ENCODE measurements at regions not wholly inside any gene's neighbourhood (a gene's known extent, or its start where the extent isn't known, plus 50 kb on each side); places are given as distances from the start of the nearest gene placed in this dataset.

DNA sequence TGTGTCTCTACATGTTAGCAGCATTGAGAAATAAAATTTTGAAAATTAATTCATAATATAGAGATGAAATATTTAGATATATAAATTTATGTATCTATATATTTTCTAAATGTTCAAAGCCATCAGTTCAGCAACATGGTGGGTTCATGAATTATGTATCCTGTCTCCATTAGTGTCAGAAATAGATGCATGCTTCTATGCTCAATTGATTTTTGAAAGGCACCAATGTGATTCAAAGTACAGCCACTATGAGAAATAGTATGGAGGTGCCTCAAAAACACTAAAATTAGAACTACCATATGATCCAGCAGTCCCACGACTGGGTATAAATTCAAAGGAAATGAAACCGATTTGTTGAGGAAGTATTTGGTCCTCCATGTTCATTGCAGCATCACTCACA is 128.6 kb upstream of the SYN3 start:
- Histone ChIP-seq H3K4me2 (ENCODE audit: insufficient read depth, low read length) (no peak overlapping the region), H3K36me3 (ENCODE audit: control insufficient read depth in 2 of 2, extremely low read depth in 1 of 2, insufficient read depth in 2 of 2, low read length in 2 of 2) (no peaks in the 10 kb centered on the region), H3K79me2 (ENCODE audit: control insufficient read depth, insufficient read depth, low read length) (no peaks in the 10 kb centered on the region), H4K20me1 (replicated peaks; ENCODE audit: control insufficient read depth, extremely low read depth, insufficient read depth, low read length) (no peaks in the 10 kb centered on the region), H2AFZ (ENCODE audit: low read depth, low read length) (no peak overlapping the region), H3K9ac (replicated peaks; ENCODE audit: extremely low read depth, insufficient read depth, low read length) (no peak overlapping the region), H3K9me3 (replicated peaks; ENCODE audit: control insufficient read depth, insufficient read depth, low read length) (peaks cover 2% of the 10 kb centered on the region), H3K27me3 (ENCODE audit: control insufficient read depth in 2 of 2, insufficient read depth in 2 of 2, low read length in 2 of 2) (no peaks in the 10 kb centered on the region), H3K27ac (ENCODE audit: insufficient read depth, low read depth, low read length) (no peak overlapping the region), H3K4me1 (ENCODE audit: control insufficient read depth, extremely low read depth, insufficient read depth, low read length) (no peaks in the 10 kb centered on the region), H3K9me1 (replicated peaks; ENCODE audit: control insufficient read depth, extremely low read depth, insufficient read depth, low read length) (no peaks in the 10 kb centered on the region), H3K4me3 (replicated peaks in 1 of 3; ENCODE audit: insufficient read depth in 1 of 3, low read depth in 1 of 3, low read length in 3 of 3) (no peak overlapping the region)
- no peak for FAIRE-seq
- no peak for TF ChIP-seq CTCF (IDR thresholded peaks at IDR 0.05; ENCODE audit: extremely low read depth in 1 of 2, insufficient read depth in 1 of 2, low read depth in 1 of 2, low read length in 2 of 2)
- no peak for TF ChIP-seq EZH2 (IDR thresholded peaks at IDR 0.05; ENCODE audit: borderline replicate concordance, low read depth, low read length, severe bottlenecking)
- TF ChIP-seq GATA2 (IDR thresholded peaks at IDR 0.05; ENCODE audit: insufficient read depth, insufficient read length, low read depth, low read length) = no peak
- no peak for TF ChIP-seq MYC (IDR thresholded peaks at IDR 0.05; ENCODE audit: low read depth, low read length)
- TF ChIP-seq, protein P1, sequence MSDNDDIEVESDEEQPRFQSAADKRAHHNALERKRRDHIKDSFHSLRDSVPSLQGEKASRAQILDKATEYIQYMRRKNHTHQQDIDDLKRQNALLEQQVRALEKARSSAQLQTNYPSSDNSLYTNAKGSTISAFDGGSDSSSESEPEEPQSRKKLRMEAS (IDR thresholded peaks at IDR 0.05; ENCODE audit: insufficient read depth, insufficient read length) = no peak
- no peak for TF ChIP-seq POLR2A (IDR thresholded peaks at IDR 0.05; ENCODE audit: low read depth, low read length)
- BruUV-seq (replicated peaks) = no TSS peak
- dilution Hi-C loops (cut with MboI; ENCODE audit: extremely low pct_ligation_motif_present, low sequenced_read_pairs) = no loop called here
- no peak for DNase-seq (ENCODE audit: low read depth, low spot score)
- intact Hi-C loops (cut with micrococcal nuclease) = no loop called here
- ChIA-PET CTCF (no interaction called here), POLR2A (no interaction called here)

DNA sequence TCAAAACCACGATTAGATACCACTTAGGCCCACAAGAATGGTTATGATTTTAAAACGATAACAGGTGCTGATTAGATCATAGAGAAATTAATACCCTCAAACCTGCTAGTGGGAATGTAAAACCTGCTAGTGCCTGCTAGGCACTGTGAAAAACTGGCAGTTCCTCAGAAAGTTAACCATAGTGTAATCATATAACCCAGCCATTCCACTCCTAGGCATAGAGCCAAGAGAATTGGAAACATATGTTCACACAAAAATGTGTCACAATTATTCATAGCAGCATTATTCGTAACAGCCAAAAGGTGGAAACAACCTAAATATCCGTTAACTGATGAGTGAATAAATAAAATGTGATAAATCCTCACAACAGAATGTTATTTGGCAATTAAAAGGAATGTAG is 122.2 kb upstream of the SYN3 start:
- H3K27me3 ChIP-seq (ENCODE audit: control insufficient read depth in 2 of 2, insufficient read depth in 2 of 2, low read length in 2 of 2) = no peaks in the 10 kb centered on the region
- peaks cover 5% of the 10 kb centered on the region for H3K9me3 ChIP-seq (replicated peaks; ENCODE audit: control insufficient read depth, insufficient read depth, low read length)
- no TSS peak for BruUV-seq (replicated peaks)
- no peak overlapping the region for H3K4me3 ChIP-seq (replicated peaks in 1 of 3; ENCODE audit: insufficient read depth in 1 of 3, low read depth in 1 of 3, low read length in 3 of 3)
- CTCF ChIA-PET = no interaction called here
- TF ChIP-seq CTCF (IDR thresholded peaks at IDR 0.05; ENCODE audit: extremely low read depth in 1 of 2, insufficient read depth in 1 of 2, low read depth in 1 of 2, low read length in 2 of 2) = no peak
- TF ChIP-seq JUN (IDR thresholded peaks at IDR 0.05; ENCODE audit: borderline replicate concordance, insufficient read depth, insufficient read length, low read depth) = no peak
- TF ChIP-seq, protein P1 (IDR thresholded peaks at IDR 0.05; ENCODE audit: insufficient read depth, insufficient read length) = no peak
- no peak for TF ChIP-seq GATA2 (IDR thresholded peaks at IDR 0.05; ENCODE audit: insufficient read depth, insufficient read length, low read depth, low read length)
- no peak for TF ChIP-seq POLR2A (IDR thresholded peaks at IDR 0.05; ENCODE audit: low read depth, low read length)
- TF ChIP-seq FOS (IDR thresholded peaks at IDR 0.05; ENCODE audit: borderline replicate concordance, insufficient read depth, low read length) = no peak
- TF ChIP-seq EZH2 (IDR thresholded peaks at IDR 0.05; ENCODE audit: borderline replicate concordance, low read depth, low read length, severe bottlenecking) = no peak
- TF ChIP-seq POLR2AphosphoS5 (IDR thresholded peaks at IDR 0.05; ENCODE audit: insufficient read depth, low read depth, low read length) = no peak
- no peak for TF ChIP-seq MYC (IDR thresholded peaks at IDR 0.05; ENCODE audit: low read depth, low read length)
- no peak overlapping the region for H3K9ac ChIP-seq (replicated peaks; ENCODE audit: extremely low read depth, insufficient read depth, low read length)
- no peaks in the 10 kb centered on the region for H3K9me1 ChIP-seq (replicated peaks; ENCODE audit: control insufficient read depth, extremely low read depth, insufficient read depth, low read length)
- DNase-seq (ENCODE audit: low read depth, low spot score) (no peak), FAIRE-seq (no peak)
- H3K79me2 ChIP-seq (ENCODE audit: control insufficient read depth, insufficient read depth, low read length) = no peaks in the 10 kb centered on the region
- H3K36me3 ChIP-seq (ENCODE audit: control insufficient read depth in 2 of 2, extremely low read depth in 1 of 2, insufficient read depth in 2 of 2, low read length in 2 of 2) = no peaks in the 10 kb centered on the region
- intact Hi-C loops (cut with micrococcal nuclease) (no loop called here), dilution Hi-C loops (cut with MboI; ENCODE audit: extremely low pct_ligation_motif_present, low sequenced_read_pairs) (no loop called here)
- H4K20me1 ChIP-seq (replicated peaks; ENCODE audit: control insufficient read depth, extremely low read depth, insufficient read depth, low read length) = no peaks in the 10 kb centered on the region
- H2AFZ ChIP-seq (ENCODE audit: low read depth, low read length) = no peak overlapping the region
- H3K4me2 ChIP-seq (ENCODE audit: insufficient read depth, low read length) = no peak overlapping the region
- H3K27ac ChIP-seq (ENCODE audit: insufficient read depth, low read depth, low read length) = no peak overlapping the region
- no peaks in the 10 kb centered on the region for H3K4me1 ChIP-seq (ENCODE audit: control insufficient read depth, extremely low read depth, insufficient read depth, low read length)
- POLR2A ChIA-PET = no interaction called here

Data from endothelial cell of umbilical vein (primary cell).